GM12865 (cell line): ENCODE measurements at regions not wholly inside any gene's neighbourhood (a gene's known extent, or its start where the extent isn't known, plus 50 kb on each side); places are given as distances from the start of the nearest gene placed in this dataset.
"Not testable (repeated sequence)": the region's sequence is repeated elsewhere in the genome, so short reads cannot be mapped to it uniquely, and the experiment has no call there.

ENCODE experiments used
- DNase-seq: peaks from one replicate; pipeline ENCODE4 v3.0.0; 2010; ENCODE audit warnings: low read depth
- H3K4me3 ChIP-seq: 2 replicates; pipeline ENCODE4 v1.5.1; 2011; ENCODE audit warnings: mild to moderate bottlenecking, low read depth, low read length, control low read depth
- TF ChIP-seq, protein P1 (sequence below): IDR thresholded peaks from 2 replicates; pipeline ENCODE4 v1.5.1; 2011; ENCODE audit warnings: low read length, control low read depth, low read depth, inconsistent platforms; ENCODE audit not compliant: insufficient read depth; ENCODE audit errors: missing control alignments

DNA sequence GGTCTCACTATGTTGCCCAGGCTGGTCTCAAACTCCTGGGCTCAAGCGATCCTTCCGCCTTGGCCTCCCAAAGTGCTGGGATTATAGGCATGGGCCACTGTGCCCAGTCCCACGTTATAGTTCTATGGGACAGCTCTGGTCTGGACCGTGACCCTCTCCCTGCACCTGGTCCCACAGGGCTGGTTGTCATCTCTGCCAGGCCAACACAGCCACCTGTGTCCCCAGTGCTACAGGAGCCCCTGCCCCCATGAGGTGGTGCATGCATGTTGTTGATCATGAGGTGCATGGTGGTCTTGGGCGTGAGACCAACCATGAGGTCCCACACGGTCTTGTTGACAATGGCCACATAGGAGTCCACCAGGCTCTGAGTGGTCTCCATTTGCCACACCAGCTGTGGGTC, 51.0 kb upstream of the UBE2Q2 start:
- not testable (repeated sequence) for H3K4me3 ChIP-seq, DNase-seq

DNA sequence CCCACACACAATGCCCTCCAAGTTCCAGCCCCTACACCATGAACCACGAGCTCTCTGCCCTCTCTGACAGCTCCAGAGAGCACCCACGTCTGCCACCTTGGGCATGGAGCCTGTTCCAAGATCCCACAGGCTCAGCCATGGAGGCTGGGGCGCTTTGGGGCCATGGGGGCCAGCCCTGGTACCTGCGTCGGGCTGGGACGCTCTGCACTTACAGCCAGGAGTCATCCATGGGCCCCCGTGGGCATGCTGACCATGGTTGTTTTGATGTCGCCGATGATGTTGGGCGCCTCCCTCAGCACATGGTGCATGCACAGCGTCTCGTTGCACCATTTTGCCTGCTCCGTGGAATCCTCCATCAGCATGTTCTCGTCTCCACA, 51.9 kb upstream of the UBE2Q2 start:
- no peak for DNase-seq
- TF ChIP-seq, protein P1, sequence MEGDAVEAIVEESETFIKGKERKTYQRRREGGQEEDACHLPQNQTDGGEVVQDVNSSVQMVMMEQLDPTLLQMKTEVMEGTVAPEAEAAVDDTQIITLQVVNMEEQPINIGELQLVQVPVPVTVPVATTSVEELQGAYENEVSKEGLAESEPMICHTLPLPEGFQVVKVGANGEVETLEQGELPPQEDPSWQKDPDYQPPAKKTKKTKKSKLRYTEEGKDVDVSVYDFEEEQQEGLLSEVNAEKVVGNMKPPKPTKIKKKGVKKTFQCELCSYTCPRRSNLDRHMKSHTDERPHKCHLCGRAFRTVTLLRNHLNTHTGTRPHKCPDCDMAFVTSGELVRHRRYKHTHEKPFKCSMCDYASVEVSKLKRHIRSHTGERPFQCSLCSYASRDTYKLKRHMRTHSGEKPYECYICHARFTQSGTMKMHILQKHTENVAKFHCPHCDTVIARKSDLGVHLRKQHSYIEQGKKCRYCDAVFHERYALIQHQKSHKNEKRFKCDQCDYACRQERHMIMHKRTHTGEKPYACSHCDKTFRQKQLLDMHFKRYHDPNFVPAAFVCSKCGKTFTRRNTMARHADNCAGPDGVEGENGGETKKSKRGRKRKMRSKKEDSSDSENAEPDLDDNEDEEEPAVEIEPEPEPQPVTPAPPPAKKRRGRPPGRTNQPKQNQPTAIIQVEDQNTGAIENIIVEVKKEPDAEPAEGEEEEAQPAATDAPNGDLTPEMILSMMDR = no peak

GRCh38 chr15:75790631-75791336, 52.5 kb upstream of the UBE2Q2 start:
- no peak for DNase-seq
- H3K4me3 ChIP-seq = no peak overlapping the region
- TF ChIP-seq, protein P1 = no peak

More for the DNA sequence above, 51.9 kb upstream of the UBE2Q2 start:
- H3K4me3 ChIP-seq = no peak overlapping the region

DNA sequence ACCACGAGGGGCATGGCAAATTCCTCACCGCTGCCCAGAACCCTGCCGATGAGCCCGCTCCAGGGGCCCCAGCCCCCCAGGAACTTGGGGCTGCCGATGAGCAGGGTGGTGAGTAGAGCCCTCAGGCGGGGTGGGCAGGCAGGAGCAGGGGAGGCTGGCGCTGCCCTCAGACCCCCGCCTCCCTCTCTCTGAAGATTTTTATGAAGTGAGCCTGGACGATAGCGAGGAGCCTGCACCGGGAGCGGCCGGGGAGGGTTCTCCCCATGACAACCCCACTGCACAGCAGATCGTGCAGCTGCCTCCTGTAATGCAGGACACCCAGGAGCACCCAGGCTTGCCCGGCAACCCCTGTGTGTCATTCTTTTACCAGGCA, 56.7 kb upstream of the UBE2Q2 start:
- TF ChIP-seq, protein P1 = no peak
- H3K4me3 ChIP-seq = no peak overlapping the region
- no peak for DNase-seq

DNA sequence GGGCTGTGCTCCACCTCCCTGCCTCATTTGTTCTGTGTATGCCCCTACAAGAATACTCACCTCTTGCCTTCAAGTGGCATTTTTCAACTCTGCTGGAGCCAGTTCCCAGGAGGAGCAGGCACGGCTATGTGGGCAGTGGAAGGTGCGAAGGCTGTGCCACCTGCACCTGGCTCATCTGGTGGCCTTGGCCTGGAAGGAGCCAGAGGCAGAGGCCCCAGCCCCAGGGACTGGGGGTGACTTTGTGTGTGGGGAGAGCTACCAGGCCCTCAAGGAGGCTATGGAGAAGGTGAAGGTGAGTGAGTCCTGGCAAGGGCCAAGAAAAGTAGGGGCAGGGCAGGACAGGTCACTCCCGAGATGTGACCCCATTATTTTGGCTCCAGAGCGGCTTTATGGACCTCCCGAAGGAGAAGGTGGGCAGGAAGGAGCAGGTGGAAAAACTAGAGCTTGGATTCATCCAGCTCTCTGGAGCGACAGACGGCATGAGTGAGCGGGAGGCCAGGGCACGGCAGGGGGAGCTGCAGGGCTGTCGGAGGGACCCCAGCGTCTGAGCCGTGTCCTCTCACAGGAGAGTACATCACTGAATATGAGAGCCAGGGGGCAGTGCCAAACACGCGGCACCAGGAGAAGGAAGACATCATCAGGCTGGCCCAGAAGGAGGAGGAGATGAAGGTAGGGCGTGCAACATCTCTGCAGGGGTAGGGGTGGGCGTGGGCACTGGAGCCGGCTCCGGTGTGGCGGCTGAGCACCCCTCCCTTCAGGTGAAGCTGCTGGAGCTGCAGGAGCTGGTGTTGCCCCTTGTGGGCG, 57.3 kb upstream of the UBE2Q2 start:
- TF ChIP-seq, protein P1 = no peak
- DNase-seq = peak; percentile 9
- no peak overlapping the region for H3K4me3 ChIP-seq

GRCh38 chr15:75784511-75785480, 58.5 kb upstream of the UBE2Q2 start:
- H3K4me3 ChIP-seq, DNase-seq: not testable (repeated sequence)

DNA sequence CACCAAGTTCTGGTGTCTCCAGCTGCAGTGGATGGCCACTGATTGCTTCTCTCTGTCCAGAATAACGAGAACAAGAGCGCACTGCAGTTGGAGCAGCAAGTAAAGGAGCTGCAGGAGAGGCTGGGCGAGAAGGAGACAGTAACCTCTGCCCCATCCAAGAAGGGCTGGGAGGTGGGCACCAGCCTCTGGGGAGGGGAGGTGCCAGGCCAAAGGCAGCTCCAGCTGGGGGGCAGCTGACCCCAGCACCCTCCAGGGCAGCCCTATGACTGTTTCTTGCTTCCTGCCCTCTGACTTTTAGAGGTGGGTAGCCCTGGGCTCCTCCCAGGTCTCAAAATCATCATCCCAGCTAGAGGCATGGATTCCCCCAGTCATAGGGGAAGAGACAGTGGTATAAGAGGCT, 59.7 kb upstream of the UBE2Q2 start:
- not testable (repeated sequence) for DNase-seq, H3K4me3 ChIP-seq

GRCh38 chr15:75782926-75783325, 60.3 kb upstream of the UBE2Q2 start:
- DNase-seq = no peak
- no peak overlapping the region for H3K4me3 ChIP-seq
- TF ChIP-seq, protein P1 = no peak

- not testable (repeated sequence) for DNase-seq, H3K4me3 ChIP-seq
Measured at GRCh38 chr15:75780995-75781394, 62.3 kb upstream of the UBE2Q2 start.
